Activated gamma-delta T cell treated with anti-CD3 and anti-CD28 coated beads, Interleukin-2, amount 50 U/mL, for 16 hours (primary cell): ENCODE measurements at regions not wholly inside any gene's neighbourhood (a gene's known extent, or its start where the extent isn't known, plus 50 kb on each side); places are given as distances from the start of the nearest gene placed in this dataset.
"Not testable (repeated sequence)": the region's sequence is repeated elsewhere in the genome, so short reads cannot be mapped to it uniquely, and the experiment has no call there.

ENCODE experiments used
- DNase-seq: peaks from one replicate; pipeline ENCODE4 v3.0.0-alpha.2; 2020; ENCODE audit warnings: low read depth

DNA sequence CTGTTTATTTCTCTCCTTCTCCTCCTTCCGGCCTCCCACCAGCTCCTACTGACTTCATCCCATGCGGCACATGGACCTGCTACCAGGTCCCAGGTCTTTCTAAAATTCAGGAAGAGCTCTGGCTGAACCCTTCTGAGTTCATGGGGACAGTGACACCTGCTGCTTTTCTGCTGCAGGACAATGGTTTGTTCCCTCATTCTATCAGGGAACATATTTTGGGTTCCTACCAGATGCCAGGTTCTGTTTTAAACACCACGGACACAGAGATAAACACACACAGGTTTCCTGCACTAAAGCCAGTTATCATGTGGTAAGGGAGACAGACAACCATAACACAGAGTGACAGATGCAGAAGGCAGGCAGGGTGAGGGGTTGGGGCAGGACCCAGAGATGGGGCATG, 114.0 kb upstream of the RAB4A start:
- no peak for DNase-seq

DNA sequence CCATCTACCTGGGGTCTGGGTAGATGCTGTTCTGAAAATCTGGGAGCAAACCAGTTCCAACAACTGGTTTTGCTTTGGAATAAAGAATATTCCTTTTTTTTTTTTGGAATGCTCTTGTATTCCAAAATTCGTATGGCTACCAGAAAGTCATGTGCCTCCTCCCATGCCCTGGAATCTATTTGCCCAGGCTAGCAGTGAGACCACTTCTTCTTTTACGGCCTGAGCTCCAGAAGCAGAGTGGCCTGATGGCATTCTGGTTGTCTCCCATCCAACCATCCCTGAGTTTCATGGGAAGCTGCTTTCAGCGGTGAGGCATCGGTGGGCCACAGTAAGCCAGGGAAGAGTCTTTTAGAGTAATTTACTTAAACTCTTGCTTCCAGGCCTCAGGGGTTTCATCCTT, 113.4 kb upstream of the RAB4A start:
- no peak for DNase-seq

DNA sequence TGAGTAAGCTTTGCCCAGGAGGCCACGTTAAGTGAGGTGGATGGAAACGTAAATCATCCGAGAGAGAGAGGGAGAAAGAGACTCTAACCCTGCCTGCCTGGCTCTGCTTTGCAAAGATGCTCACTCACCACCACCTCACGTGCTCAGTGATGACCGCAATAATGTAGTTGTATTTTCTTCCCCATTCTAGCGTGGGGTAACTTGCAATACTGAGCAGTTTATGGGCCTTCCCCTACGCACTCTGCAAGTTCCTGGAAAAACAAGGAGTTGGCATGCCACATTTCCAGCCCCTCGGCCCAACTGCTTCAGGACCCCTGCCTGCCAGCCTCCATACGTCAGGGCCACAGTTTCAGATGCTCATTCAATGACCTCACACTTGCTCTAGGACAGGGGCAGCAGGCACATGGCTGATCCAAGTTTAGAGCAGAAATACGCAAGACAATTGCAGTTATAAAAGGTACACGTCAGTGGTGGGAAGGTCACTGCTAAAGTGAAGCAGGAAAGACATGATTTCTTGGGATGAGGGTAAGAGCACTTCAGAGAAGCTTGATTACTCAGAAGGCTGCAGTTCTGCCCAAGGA, 112.5 kb upstream of the RAB4A start:
- DNase-seq, result no peak

DNA sequence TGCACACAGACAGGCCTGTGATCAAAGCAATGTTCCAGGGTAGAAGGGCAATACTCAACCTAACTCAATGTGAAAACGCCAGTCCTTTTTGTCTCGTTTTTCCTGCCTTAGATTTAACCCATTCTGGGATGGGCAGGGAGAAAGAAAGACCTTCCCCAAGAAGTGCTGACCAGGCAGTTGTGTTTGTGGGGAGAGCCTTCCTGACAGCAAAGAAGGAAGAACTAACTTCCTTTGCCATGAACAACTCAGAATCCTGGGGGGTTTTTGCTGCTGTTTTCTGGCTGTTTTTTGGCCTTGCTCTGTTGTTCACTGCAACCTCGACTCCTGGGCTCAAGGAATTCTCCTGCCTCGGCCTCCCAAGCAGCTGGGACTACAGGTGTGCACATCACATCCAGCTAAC, 112.0 kb upstream of the RAB4A start:
- no peak for DNase-seq

DNA sequence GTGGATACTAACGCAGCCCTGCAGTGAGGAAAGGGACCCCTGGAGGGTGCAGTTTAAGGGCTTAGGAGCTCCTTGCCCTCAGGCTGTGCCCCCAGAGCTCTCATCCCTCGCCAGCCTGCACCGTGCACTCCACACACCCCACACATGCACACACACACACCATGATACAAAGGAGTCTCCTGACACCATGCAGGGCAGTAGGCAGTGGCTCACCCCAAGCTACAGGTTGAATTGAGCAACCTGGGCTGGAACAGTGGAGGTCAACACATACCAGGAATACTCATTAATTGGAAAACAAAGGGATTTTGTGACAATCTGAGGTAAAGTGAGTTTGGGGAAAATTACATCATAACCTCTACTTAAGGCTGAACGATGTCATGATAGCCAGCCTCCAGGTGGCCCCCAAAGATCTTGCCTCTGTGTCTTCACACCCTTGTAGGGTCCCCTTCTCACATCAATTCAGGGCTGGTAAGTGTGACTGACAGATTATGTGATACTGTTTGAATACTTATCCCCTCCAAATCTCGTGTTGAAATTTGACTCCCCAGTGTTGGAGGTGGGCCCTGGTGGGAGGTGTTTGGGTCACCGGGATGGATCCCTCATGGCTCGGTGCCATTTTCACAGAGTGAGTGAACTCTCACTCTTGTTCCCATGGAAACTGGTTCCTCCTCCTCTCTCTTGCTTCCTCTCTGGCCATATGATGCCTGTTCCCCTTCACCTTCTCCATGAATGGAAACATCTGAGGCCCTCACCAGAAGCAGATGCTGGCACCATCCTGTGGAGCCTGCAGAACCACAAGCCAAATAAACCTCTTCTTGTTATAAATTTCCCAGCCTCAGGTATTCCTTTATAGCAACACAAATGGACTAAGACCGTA, 111.0 kb upstream of the RAB4A start:
- DNase-seq, result no peak

DNA sequence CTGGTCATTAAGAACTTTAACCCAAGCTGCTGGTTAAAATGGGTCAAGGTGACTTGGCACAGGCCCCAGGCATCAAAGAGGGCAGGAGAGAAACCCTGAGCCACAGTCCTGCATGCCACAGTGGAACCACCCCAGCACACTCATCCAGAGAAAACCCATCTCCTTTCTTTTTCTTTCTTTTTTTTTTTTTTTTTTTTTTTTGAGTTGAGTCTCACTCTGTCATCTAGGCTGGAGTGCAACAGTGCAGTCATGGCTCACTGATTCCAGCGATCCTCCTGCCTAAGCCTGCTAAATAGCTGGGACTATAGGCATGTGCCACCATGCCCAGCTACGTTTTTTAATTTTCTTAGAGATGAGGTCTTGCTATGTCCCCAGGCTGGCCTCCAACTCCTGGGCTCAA, 109.2 kb upstream of the RAB4A start:
- DNase-seq, result no peak

DNA sequence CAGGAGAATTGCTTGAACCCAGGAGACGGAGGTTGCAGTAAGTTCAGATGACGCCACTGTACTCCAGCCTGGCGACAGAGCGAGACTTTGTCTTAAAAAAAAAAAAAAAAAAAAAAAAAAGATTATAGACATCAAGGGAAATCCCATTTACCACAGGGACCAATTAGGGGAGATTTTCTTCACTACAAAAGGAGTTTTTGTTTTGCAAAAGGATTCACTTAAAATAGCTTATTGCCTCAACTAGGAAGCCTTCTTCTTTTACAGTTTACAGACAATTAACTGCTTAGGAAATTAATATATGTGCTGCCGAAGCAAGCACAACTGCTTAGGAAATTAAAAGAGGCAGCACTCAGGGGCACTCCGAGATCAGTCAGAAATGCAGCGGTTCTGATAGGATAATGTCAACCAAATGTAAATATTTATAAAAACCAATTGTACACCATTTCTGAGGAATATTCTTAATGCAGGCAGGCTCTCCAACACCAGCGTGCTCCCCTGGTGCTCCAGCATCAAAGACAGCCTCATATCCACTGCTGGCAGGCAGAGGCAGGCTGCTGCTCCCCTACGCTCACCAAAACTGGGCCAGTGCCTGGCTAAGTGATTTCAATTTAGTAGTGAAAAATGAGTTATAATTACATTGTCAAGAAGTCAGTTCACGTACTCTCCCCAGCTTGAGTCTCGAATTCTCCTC, 107.9 kb upstream of the RAB4A start:
- DNase-seq, result no peak

DNA sequence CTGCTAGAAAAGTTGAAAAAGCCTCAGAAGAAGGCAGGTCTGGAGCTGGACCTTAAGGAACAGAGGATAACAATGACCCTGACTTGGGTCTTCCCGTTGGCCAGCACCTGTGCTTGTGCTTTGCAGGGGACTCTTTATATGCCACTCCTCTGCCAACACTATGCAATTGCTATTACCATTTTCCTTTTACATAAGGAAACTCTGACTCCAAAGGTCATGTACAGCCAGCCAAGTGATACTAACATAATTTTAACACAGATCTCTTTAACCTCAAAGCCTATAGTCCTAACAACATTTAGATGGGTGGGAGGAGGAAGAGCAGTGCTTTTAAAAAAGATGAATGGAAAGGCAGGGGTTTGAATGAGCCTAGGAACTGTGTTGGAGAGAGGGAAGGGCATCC, 106.6 kb upstream of the RAB4A start:
- DNase-seq, result no peak

DNA sequence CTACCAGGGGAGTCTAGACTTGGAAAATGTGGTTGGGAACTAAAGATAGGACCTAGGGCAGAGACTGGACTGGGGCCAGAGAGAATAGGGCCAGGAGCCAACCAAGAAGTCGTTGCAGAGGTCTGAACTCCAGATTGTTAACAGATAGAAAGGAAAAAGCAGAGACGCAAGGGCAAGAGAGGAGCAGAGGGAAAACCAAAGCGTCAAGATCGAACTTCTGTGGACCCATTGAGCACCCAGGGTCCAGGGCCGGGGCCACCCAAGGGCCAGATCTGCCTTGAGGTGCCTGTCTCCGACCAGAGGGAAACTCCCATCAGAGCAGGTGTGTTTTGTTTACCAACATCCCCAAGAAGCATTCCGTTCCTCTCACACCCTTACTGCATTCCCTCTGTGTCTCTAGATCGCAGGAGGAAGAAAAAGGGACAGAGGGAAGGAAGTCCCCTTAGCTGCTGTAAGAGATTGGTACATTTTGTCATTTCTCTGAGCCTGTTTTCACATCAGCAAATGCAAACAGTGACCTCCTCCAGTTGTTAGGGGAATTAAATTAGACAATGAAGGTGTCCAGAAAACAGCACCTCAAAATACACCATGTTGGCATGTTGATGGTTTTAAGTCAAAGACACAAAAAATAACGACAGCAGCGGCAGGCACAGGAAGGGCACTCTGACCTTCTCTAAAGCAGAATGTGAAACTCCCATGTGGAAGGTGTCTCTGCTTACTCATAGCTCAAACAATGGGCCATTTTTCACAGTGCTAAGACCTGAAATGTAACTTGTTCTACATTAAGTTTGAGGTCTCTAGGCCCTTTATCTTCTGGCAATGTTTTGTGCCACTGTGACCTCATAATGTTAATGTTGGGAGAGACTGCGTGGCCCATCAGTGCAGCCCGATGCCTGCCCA, 105.8 kb upstream of the RAB4A start:
- DNase-seq, result no peak

DNA sequence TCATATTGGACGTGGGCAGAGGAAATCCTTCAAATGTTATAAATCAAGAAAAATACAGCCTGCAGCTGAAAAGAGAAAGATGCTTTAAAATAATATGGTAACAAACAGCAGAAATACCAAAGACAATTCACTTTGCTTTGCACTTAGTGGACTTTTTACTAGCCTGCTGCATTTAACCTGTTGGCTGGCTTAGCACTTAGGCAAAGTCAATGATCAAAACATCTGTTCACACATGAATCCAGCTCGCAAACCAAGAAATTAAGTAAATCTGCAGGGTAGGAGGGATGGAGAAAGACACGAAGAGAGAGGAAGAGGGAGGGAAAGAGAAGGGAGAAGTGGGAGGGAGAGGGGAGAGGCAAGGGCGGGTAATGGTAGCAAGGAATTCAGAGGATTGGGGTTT, 103.6 kb upstream of the RAB4A start:
- no peak for DNase-seq

DNA sequence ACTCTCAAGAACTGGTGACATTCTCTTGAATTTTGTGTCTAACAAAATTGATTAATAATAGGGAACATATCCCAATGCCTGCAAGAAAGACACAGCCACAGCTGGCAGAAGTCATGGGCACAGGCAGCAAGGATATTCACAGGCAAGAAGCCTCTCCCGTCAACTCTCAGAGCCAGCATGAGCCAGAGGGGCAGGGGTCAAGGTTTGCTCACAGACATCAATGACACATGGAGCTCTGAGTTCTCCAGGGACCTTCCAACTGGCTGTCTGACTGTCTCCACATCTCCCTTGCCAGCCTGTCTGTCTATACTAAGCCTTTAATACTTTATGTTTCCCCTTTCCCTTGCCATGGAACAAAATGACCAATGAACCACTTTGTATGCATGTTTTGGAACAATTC, 101.5 kb upstream of the RAB4A start:
- no peak for DNase-seq

DNA sequence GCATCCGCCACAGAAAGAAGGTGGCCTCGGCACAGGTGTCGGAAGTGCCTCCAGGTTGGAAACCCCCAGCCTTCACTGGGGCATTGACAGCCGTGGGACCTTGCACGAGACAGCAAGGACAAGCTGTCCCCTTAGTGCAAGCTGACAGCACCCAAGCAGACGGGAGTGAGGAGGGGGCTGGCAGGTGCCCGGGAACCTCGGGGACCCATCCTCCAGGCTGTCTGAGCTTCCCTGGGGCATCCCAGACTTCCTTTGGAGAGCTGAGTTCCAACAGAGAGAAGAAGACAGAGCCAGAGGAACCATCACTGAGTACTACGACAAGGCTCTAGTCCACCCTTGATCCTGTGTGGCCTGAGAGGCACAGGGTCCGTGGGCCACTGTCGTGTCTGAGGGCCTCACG, 100.6 kb upstream of the RAB4A start:
- no peak for DNase-seq

DNA sequence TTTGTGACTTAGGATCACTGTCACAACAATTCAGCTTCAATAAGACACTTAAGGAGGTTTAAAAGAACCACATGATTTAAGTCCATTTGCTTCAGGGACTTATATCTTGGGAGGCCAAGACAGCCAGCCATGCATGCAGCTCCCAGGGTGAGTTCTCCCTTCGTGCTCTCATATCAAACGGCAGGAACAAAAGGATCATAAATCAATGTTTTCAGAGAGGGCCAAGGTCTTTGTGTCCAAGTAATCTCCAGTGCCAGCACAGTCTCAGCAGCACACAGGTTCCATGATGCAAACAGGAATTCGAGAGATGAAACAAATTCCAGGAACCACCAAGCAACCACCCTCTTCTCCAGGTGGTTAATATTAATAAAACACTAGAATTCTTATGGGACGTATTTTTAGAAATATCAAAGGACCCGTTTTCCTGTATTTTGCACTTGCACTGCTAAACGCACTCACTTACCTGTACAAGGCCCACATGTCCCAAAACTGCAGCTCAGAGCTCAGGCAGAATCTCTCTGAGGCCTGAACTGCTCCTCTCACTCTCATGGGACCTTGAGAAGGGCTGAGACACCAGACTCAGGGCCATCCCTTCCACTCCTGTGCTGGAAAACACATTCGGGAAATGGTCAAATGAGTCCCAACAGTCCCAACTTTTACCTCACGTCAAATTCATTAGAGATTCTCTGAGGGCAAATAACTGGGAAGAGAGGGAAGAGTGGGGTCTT, 100.0 kb upstream of the RAB4A start:
- no peak for DNase-seq

DNA sequence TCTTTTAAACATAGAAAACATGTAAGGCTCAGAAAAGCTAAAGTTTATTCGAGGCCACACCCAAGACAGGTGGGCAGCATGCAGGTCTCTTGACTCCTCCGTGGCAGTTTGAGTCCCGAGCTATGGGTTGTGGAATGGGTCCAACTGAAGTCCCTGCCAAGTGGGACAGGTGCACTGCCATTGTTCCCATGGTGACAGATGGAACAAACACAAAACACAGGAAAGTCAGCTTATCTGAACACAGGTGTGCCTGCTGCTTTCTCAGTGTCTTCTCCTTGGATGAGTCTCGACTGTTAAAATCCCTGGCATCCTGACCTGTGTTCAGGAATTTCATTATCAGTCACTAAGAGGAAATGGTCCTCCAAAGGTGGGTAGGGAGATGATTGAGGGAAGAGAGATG, 99.0 kb upstream of the RAB4A start:
- no peak for DNase-seq

DNA sequence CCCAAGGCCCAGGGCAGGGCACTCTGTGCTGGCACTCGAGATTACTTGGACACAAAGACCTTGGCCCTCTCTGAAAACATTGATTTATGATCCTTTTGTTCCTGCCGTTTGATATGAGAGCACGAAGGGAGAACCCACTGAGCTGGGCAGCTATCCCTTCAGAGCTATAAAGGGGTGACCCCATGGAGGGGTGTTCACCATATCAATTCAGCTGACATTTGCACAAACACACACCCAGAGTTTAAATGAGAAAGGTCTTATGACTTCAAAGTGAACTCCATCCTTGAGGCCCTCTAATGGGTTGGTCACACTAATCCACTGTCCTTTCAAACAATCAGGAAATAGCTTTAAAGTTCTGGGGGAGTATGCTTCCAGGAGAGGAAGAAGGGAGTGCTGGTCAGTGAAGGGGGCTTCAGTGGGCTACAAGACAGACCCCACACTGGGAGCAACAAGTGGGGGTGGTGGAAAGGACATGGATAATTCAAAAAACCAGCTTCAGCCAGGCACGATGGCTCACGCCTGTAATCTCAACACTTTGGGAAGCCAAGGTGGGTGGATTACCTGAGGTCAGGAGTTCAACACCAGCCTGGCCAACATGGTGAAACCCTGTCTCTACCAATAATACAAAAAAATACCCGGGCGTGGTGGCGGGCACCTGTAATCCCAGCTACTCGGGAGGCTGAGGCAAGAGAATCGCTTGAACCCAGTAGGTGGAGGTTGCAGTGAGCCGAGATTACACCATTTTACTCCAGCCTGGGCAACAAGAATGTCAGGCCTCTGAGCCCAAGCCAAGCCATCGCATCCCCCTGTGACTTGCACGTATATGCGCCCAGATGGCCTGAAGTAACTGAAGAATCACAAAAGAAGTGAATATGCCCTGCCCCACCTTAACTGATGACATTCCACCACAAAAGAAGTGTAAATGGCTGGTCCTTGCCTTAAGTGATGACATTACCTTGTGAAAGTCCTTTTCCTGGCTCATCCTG, 97.1 kb upstream of the RAB4A start:
- not testable (repeated sequence) for DNase-seq

DNA sequence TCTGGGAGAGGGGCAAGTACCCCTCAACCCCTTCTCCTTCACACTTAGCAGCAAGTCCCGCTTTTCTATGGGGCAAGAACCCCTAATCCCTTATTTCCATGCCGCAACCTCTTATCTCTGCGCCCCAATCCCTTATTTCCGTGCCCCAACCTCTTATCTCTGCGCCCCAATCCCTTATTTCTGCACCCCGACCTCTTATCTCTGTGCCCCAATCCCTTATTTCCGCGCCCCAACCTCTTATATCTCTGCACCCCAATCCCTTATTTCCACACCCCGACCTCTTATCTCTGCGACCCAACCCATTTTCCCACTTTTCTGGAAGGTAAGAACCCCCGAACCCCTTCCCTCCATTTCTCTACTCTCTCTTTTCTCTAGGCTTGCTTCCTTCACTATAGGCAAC, 95.6 kb upstream of the RAB4A start:
- DNase-seq, result not testable (repeated sequence)

DNA sequence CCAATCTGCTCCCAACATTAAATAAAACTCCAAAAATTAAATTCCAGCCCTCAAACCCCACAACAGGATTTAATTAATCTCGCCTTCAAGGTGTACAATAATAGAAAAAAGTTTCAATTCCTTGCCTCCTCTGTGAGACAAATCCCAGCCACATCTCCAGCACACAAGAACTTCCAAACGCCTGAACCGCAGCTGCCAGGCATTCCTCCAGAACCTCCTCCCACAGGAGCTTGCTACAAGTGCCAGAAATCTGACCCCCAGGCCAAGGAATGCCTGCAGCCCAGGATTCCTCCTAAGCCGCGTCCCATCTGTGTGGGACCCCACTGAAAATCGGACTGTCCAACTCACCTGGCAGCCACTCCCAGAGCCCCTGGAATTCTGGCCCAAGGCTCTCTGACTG, 94.5 kb upstream of the RAB4A start:
- not testable (repeated sequence) for DNase-seq

DNA sequence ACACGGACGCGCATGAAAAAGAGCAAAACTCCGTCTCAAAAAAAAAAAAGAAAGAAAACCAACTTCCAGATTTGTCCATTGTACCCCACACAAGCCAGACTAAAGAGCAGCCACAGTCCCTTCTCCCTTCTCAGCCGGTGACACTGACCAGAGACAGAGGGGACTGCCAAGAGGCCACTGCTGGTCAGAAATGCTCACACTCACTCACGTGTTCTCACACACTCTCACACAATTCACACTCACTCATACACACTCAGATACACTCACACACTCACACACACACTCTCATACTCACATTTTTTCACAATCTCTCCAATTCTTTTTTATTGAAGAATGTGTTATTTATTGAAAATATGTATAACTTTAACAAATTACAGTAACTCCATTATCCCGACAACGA, 90.8 kb upstream of the RAB4A start:
- DNase-seq, result no peak

DNA sequence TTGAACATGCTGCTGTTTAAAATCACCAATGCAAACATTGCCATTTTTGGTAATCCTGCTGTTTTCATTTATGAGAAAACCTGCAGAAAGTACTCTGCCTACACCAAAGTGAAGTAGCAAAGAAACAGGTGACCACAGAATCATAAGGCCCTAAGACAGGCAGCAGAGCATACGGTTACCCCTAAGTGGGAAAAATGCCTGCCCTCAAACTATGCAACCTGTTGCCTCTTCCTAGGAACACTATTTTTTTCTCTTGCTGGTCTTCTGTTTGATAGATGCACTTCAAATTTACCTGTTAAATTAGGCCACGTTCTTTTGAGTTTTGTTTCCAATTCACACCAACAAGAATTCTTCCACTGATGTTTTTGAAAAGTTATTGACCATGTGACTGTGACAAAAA, 89.5 kb upstream of the RAB4A start:
- no peak for DNase-seq

DNA sequence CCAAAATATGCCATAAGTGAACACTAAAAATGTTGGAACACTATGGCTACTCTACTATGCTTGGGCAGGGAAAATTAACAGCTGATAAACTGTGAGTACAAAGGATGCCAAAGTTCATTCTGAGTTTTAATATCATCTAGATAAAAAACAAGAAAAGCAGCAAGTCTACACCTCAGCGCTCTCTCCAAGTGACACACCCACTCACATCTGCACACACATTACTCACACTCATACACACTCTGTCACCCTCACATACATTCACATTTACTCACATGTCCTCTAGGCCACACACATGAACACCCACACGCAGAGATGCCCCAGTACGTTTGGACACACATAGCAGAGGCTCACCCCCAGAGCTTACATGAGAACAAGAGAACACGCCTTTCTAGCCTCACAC, 87.3 kb upstream of the RAB4A start:
- no peak for DNase-seq
